HL-60 (cell line): ENCODE measurements at regions not wholly inside any gene's neighbourhood (a gene's known extent, or its start where the extent isn't known, plus 50 kb on each side); places are given as distances from the start of the nearest gene placed in this dataset.

ENCODE experiments used
- CTCF ChIP-seq: IDR thresholded peaks from one replicate; pipeline ENCODE4 v1.5.1; 2011; ENCODE audit warnings: low read length, control low read depth, inconsistent platforms; ENCODE audit not compliant: insufficient read depth
- POLR2AphosphoS5 ChIP-seq: IDR thresholded peaks from 2 replicates; pipeline ENCODE4 v1.6.1; 2012; ENCODE audit warnings: low read depth
- REST ChIP-seq: IDR thresholded peaks from 2 replicates; pipeline ENCODE4 v1.6.1; 2012; ENCODE audit warnings: low read depth; ENCODE audit not compliant: insufficient replicate concordance

GRCh38 chr1:192876633-192877032 lies 67.8 kb downstream of the RGS2 start:
- TF ChIP-seq POLR2AphosphoS5, result no peak
- no peak for TF ChIP-seq CTCF
- TF ChIP-seq REST, result no peak
